GM20000 (cell line): ENCODE measurements at regions not wholly inside any gene's neighbourhood (a gene's known extent, or its start where the extent isn't known, plus 50 kb on each side); places are given as distances from the start of the nearest gene placed in this dataset.
"Not testable (repeated sequence)": the region's sequence is repeated elsewhere in the genome, so short reads cannot be mapped to it uniquely, and the experiment has no call there.

Experiments used
- DNase-seq: peaks from one replicate; pipeline ENCODE4 v3.0.0; 2012; ENCODE audit warnings: low spot score
- TF ChIP-seq, protein P1 (sequence below): IDR thresholded peaks from 2 replicates; pipeline ENCODE4 v1.5.1; 2012; ENCODE audit warnings: mild to moderate bottlenecking, control low read depth; ENCODE audit errors: extremely low read depth, missing control alignments

DNA sequence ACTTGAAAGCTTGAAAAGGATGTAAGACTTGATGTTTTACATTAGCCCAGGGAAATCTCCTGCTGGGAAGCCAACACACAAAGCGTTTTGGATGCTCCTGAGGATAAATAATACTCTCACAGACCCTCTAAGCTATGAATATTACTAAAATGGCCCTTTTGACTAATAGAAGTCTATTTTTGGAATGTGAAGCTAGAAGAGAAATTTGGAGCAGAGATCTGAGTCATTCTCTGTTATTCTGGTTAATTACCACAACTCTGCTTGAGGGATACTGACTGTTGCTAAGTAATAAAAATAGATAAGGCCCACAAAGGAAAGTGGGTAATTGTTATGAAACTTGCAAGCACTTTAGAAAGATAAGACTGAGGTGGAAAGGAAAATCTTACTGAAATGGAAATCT lies 346.2 kb upstream of the STXBP6 start:
- no peak for DNase-seq

DNA sequence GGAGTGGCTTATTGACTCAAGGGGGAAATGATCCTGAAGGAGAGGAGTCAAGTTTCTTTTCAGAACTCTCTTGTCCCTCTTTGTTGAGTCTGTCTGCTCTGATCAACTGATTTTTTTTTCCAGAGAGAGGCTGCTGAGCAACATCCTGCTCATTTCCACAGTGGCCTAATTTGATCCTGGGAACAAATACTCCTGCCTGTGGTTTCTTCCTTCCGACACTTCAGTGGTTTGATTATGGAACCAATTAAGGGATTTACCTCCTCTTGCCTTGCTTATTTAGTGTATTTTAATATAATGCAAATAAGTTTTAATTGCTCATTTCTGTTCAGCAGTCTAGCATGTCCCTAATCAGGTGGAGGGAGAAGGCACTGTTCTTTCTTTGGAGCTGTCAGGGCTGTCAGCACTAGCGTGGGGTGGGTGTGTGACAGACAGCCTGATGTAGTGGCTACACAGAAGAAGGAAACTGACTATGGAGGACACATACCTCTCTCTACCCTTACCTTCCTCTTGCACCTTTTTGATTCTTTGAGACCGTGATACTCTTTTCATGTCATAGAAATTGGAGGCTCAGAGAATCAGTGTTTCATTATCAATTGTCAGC lies 344.9 kb upstream of the STXBP6 start:
- no peak for DNase-seq
- TF ChIP-seq, protein P1, sequence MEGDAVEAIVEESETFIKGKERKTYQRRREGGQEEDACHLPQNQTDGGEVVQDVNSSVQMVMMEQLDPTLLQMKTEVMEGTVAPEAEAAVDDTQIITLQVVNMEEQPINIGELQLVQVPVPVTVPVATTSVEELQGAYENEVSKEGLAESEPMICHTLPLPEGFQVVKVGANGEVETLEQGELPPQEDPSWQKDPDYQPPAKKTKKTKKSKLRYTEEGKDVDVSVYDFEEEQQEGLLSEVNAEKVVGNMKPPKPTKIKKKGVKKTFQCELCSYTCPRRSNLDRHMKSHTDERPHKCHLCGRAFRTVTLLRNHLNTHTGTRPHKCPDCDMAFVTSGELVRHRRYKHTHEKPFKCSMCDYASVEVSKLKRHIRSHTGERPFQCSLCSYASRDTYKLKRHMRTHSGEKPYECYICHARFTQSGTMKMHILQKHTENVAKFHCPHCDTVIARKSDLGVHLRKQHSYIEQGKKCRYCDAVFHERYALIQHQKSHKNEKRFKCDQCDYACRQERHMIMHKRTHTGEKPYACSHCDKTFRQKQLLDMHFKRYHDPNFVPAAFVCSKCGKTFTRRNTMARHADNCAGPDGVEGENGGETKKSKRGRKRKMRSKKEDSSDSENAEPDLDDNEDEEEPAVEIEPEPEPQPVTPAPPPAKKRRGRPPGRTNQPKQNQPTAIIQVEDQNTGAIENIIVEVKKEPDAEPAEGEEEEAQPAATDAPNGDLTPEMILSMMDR: no peak

More for the DNA sequence above, 346.2 kb upstream of the STXBP6 start:
- TF ChIP-seq, protein P1: no peak

DNA sequence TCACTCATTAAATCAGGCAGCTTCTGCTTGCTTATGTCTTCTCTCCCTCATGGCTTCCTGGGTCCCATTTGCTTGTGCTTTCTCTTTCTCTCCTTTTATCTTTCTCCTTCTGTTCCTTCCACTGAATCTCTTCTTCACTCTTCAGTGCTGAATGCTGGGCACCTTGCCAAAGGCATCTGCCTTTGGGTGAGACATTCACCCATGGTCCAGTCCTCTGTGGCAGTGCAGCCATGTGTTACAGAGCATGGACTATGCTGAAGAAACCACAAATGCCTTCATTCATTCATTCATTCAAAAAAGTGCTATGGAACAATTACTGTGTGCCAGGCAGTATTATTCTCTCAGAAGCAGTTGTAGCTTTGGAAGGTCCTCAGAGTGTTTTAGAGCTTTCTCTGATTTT lies 344.4 kb upstream of the STXBP6 start:
- TF ChIP-seq, protein P1: no peak
- DNase-seq: no peak

DNA sequence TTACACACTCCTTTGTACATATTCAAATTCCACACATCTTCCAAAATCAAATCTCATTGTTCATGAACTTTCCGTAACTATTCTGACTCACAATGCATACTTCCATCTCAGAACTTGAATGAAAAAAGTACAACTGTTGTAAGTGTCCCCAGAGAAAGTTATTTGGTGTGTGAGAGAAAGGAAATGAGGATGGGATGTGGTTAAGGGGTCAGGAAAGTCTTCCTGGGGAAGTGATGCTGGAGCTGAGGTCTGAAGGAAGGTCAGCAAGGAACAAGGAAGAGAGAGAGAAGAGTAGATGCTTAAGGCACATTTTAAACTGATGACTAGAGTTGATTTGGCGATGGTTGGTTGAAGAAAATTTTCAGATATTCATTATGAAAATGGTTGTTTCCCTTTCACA lies 340.0 kb upstream of the STXBP6 start:
- DNase-seq: no peak
- TF ChIP-seq, protein P1: no peak

DNA sequence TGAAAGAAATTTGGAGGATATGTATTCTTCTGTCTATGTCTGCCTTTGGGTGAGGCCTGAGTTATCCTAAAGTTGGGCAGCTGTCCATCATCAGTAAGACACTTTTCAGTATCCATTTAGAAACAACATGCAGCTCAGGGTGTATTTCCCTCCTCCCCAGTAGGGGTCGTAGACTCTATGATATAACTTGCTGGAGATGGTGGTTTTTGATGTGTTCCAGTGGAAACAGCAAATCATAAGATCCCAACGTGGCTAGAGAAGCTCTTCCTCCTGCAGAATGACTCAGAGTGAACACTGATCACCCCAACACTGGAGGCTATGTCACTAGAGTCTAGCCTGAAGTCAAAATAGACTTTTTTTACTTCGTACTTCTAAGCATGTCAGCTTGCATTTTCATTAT lies 331.6 kb upstream of the STXBP6 start:
- TF ChIP-seq, protein P1: no peak
- DNase-seq: no peak

DNA sequence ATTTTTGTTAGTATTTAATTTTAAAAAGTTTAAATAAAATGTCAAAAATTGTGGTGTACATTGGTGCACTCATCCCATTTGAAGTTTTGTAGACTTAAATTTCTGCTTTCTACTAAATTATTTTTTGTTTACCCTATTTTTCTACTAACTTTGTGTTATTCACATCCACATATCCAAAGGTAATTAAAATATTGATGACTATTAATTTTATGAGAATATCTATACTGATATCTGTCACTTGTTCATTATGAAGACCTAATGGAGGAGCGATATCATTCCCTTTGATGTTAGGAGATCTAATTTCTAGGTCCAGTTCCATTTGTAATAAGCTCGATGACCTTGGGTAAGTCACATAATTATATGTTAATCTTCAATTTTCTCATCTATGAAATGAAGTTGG lies 325.7 kb upstream of the STXBP6 start:
- TF ChIP-seq, protein P1: no peak
- DNase-seq: no peak

DNA sequence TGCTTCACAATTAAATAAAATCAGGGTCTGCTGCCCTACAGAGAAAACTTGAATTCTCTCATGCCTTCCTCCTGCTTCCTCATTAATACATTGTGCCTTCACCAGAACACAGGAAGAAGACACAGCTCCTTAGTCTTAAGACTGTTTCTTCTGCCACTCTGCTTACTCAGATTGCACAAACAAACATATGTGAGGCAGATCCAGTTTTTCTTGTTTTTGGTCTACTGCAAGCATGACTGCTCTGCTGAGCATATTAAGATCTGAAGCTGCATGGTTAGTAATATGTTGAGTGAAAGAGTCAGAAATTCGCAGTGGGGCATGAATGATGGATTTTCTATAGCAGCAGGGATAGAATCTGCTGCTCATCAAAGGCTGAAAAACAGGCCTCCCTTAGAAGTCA lies 321.1 kb upstream of the STXBP6 start:
- no peak for DNase-seq
- TF ChIP-seq, protein P1: no peak

DNA sequence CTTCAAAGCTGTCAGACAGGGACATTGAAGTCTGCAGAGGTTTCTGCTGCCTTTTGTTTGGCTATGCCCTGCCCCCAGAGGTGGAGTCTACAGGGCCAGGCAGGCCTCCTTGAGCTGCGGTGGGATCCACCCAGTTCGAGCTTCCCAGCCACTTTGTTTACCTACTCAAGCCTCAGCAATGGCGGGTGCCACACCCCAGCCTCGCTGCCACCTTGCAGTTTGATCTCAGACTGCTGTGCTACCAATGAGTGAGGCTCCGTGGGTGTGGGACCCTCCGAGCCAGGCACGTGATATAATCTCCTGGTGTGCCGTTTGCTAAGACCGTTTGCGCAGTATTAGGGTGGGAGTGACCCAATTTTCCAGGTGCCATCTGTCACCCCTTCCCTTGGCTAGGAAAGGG lies 320.1 kb upstream of the STXBP6 start:
- not testable (repeated sequence) for DNase-seq
